UCSD-AML1 (cell line): ENCODE measurements at regions not wholly inside any gene's neighbourhood (a gene's known extent, or its start where the extent isn't known, plus 50 kb on each side); places are given as distances from the start of the nearest gene placed in this dataset.

Experiments used
- DNase-seq: peaks from one replicate; lab custom pipeline; 2025; ENCODE audit not compliant: unreplicated experiment; lab: John Stamatoyannopoulos, UW

DNA sequence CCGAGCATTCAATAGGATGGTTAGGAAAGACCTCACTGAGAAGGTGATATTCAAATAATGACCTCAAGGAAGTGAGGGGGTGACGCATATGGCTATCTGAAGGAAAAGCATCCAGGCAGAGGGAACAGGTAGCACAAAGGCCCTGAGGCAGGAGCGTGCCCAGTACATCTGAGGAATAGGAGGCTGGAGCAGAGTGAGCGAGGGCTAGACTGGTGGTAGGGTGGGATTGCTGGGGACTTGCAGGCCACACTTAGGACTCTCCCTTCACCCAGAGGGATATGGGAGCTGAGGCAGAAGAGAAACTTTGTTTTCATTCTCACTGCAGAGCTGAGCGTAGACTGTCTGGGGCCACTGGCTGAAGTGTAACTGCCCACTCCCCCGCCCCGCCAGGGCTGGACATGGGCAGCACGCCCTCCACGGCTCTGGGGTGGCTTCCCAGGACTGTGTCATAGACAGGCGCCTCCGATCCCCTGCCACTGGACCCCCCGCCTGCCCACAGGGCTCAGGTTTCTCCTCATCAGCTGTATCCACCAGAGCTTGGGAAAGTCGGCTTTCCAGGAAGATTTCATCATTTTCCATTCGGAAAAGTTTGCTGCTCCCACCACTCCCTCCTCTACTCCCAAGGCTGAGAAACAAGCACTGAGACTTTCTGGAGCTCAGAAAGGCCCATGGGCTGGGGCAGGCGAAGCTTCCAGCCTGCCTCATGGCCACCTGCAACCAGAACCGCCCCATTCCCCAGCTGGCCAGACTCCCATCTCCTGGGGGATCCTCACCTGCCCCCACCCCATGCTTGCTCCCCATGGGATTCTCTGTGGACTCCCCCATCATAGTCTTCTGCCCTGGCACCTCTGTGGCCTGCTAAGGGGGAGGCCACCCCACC lies 142.6 kb downstream of the MRPL14 start:
- DNase-seq: no peak

GRCh38 chr6:43983632-43984031 lies 143.6 kb downstream of the MRPL14 start:
- no peak for DNase-seq

DNA sequence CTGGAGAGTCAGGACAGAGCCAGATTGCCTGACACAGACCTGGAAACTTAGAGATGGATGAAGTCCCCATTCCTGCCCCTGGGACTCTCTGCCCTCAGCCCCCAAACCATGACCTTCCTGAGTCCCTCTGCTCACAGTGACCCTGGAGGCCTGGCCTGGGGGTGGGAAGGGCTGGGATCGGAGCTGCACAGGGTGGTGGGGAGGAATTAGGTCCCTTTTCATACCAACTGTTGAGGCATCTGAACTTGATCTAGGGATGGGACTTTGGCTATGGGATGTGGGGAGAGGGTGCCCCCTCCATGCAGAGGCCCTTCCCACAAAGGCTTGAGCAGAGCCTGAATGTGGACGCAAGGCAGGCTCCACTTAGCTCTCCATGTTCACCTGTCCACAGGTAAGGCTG lies 144.1 kb downstream of the MRPL14 start:
- DNase-seq: no peak

DNA sequence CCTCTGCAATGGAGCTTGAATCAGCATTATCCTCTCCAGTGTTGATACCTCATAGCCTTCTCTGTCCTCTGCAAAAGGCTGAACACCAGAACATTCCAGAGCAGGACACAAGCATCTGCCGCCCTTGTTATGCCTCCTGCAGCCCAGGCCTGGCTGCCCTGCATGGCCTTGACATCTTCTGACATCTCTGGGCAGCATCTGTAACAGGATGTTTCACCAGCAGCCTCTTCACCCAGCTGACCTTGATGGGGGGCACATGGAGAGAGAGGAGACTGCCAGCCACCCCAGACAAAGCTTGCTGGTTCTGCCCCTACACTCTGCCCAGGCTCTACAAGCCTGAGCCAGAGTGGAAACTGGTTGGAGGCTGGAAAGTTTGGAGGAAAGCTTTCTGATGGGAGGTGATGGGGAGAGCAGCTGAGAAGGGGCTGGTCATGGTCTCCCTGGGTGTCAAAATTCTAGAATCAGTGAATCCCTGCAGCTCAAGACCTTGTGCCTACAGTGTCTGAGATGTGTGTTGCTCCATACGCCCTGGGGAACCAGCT lies 145.1 kb downstream of the MRPL14 start:
- DNase-seq: no peak

DNA sequence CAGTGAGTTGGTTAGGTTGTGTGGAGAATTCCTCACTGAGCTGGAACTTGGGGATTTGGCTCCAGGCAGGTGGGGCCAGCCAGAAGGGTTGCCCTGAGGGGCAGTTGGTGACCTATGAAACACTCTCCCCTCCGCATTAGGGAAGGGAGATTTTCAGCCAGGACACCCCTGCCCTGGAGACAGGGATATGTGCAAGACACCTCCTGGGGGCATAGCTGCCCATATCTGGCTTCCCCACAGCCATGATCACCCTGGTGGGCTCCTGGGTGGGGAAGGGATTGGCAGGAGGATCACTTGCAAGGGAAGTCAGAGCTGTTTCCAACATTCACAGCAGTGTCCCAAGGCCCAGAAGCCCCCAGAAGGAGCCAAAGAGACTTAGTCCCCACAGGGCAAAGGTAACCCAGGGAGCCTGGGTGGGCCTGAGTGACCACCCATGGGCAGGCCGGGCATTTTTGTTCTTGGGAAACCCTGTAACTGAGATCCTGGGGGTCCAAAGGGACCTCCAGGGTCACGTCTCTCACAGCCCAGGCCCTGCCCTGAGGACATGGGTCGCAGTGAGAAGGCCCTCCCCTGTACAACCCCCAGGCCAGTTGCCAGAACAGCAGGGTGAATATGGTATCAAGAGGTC lies 145.8 kb downstream of the MRPL14 start:
- DNase-seq: no peak

GRCh38 chr6:43980004-43980795 lies 147.1 kb downstream of the MRPL14 start:
- DNase-seq: no peak

DNA sequence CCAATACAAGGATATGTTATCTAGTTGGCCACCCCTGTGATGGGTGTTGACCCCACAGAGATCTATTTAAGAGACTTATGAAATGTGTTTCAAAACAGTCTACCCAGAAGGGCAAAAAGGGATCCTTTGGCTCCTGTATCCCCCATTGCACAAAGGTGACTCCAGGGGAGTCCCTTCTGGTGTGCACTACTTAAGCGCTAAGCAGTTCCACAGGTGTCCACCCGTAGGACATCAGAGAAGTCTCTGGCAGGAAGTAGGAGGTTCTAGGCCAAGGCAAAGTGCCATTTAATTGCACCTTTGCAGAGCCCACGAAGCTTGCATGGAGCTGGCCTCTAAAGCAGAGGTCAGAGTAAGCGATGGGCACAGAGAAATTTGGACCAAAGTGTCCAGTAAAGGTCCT lies 147.7 kb downstream of the MRPL14 start:
- no peak for DNase-seq

DNA sequence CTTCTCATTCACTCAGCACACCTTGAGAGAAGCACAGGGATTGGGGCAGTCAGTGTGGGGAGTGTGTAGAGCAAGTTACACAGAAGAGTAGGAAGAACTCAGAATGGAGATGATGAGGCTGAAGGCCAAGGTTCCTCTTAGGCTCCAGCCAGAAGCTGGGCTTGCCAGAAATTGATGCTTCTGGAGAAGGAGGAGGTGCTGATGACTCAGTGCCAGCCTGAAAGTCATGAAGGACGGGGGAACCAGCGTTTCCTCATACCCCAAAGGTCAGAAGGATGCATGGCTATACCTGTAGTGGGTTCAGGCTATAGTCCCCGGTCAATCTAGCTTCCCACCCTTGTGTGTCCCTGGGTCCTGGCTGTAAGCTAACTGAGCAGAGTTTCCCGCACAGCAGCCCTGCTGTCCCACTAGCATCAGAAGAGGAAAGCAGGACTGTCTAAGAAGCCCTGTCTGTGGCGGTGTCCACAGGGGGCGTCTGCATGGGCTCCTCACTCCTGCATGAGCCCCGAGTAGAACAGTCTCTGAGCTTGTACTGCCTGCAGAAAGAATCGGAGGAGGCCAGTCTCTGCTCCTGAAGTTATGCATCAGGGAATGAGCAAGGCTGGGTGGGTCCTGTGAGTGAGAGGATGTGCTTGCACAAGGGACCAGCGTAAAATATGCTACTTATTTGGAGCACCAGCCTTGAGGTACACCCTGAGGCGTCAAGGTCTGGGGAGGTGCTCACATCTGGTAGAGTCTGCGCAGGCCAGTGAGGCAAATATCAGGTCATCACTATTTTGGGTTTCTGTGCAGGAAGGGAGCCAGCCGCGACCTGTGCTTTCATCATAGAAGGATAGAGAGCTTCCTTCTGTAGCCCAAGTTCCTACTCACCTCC lies 148.5 kb downstream of the MRPL14 start:
- DNase-seq: no peak

- DNase-seq: peak; percentile 67
Observed at GRCh38 chr6:43977404-43978111, 149.7 kb downstream of the MRPL14 start.

GRCh38 chr6:43976706-43977403 lies 150.4 kb downstream of the MRPL14 start:
- no peak for DNase-seq

- no peak for DNase-seq
Observed at GRCh38 chr6:43974643-43975230, 152.5 kb downstream of the MRPL14 start.

DNA sequence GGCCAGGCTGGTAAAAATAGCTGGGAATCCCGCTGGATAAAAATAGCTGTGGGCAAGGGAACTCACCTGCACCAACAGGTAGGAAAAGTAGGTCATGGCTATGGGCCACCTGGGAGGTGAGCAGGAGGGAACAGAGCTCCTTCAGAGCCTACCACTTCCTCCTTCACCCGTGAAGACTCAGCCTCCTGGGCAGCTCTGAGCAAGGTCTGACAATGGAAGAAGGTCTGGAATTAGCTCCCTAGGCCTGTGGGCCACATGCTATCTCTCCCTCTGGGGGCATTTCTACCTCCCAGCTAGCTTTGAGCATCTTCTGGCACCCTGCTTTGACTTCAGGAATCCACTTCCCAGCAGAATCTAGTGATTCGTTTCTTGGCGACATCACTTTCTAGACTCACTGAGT lies 153.9 kb downstream of the MRPL14 start:
- no peak for DNase-seq

DNA sequence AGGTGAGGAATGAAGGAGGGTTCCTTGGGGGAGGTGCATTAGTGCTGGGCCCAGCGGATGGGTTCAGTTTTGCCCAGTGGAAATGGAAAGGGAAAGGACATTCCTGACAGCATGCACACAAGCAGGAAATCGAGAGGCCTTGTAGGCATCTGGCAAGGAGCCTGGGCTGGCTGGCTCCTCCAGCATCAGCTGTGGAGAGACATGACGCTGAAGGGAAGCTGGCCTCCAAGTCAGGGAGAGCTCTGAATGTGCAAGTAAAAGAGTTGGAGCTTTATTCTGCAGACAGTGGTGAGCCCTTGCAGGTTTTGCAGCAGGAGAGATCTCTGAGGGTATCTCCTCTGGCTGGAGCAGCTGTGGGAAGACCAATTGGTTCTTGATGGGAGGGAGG lies 154.3 kb downstream of the MRPL14 start:
- no peak for DNase-seq

GRCh38 chr6:43972179-43972912 lies 154.9 kb downstream of the MRPL14 start:
- DNase-seq: no peak

GRCh38 chr6:43971776-43972126 lies 155.5 kb downstream of the MRPL14 start:
- no peak for DNase-seq

DNA sequence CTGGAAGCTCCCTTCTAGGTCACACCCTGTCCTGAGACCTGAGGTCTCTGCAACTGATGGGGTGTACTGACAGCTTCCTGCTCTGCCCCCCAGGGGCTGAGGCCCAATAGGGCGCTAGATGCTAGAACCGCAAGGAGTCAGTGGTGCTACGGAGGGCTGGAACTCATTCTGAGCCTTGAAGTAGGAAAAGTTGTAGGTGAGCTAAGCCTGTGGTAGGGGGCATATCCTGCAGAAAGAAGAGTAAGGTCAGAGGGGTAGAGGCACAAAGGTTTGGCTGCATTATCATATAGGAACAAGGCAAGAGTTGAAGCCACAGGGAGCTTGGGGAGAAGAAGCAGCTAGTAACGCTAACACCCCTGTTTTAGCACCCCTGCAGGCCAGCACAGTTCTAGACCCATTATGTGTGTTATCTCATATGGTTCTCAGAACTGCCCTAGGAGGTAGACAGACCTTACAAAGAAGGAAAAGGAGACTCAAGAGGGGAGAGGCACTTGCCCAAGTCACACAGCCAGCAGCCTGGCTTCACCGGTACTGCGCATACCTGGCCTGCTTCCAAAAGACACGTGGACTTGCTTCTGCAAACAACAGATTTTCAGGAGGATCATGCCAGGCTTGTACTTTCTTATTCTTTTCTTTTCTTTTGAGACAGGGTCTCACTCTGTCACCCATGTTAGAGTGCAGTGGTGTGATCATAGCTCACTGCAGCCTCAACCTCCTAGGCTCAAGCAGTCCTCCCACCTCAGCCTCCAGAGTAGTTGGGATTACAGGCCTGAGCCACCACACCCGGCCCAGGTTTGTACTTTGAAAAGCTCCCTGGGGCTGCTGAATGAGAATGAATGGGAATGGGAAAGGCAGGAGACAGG lies 156.1 kb downstream of the MRPL14 start:
- no peak for DNase-seq
